Fibroblast of the aortic adventitia (primary cell): ENCODE measurements at regions not wholly inside any gene's neighbourhood (a gene's known extent, or its start where the extent isn't known, plus 50 kb on each side); places are given as distances from the start of the nearest gene placed in this dataset.

ENCODE experiments used
- DNase-seq: peaks from one replicate; pipeline ENCODE4 v3.0.0-alpha.2; 2010; ENCODE audit warnings: low read depth
- H3K4me3 ChIP-seq: 2 replicates; pipeline ENCODE4 v1.5.1; 2011; ENCODE audit warnings: low read depth, mild to moderate bottlenecking, control low read depth, low read length, moderate library complexity
- CTCF ChIP-seq: IDR thresholded peaks from 2 replicates; pipeline ENCODE4 v1.5.1; 2011; ENCODE audit warnings: mild to moderate bottlenecking, low read length, control low read depth, inconsistent platforms; ENCODE audit not compliant: insufficient read depth

DNA sequence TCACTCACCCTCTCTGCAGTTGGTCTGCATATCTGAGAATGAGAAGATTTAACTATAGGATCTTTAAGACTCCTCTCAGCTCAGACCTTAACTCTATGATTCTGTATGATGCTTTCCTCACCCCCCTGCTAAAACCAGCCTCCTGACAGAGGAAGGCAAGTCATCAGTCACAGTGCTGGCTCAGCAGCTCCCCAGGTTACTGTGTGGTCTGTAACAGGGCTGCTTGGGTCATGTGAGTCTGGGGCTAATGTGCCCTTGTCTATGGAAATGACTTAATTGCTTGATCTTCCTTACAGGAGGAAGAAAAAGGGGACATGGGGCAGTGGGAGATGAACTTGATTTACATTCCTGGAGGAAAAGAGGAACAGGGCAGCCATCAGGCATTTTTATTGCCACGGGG lies 625.6 kb downstream of the PTPRU start:
- H3K4me3 ChIP-seq: no peak overlapping the region
- DNase-seq: no peak
- TF ChIP-seq CTCF: no peak

DNA sequence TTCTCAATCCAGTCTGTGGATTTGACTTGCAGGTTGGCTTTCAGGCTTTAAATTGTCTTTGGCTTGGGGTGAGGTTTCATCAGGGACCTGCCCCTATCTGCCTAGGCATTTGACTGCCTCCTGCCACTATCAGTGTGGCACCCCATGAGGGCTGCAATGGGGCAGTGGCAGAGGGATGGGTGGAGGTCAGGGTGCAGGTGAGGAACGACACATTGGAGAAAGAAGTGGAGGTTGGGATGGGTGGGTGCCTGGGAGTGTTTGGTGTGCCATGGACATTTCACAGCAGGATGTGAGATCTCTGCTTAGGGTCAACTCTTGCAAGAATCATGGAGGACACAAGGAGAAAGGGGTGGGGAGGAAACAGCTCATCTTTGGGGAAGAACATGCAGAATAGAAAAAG lies 625.1 kb downstream of the PTPRU start:
- TF ChIP-seq CTCF: no peak
- H3K4me3 ChIP-seq: no peak overlapping the region
- no peak for DNase-seq

- H3K4me3 ChIP-seq: no peak overlapping the region
- no peak for TF ChIP-seq CTCF
- DNase-seq: no peak
These were observed 624.4 kb downstream of the PTPRU start for GRCh38 chr1:29860681-29861080.

DNA sequence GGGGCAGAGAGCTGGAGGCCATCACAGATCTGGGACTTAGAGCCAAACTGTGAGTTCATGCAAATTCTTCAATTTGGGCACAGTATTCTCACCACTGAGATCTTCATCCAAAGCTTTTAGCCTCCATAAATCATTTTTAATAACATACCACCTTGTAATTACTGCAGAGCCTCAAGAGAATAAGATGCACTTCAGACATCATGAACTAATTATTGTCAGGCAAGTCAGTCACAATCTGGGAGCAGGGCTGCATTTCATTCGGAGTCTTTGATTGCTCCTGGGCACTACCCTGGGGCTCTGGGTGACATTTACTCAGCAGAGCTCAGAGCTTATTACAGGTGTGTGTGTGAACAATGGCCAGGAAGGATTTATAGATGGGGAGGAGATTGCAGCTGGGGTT lies 623.7 kb downstream of the PTPRU start:
- TF ChIP-seq CTCF: no peak

GRCh38 chr1:29859126-29859525 lies 622.8 kb downstream of the PTPRU start:
- no peak for TF ChIP-seq CTCF
- DNase-seq: no peak
- no peak overlapping the region for H3K4me3 ChIP-seq

More for the DNA sequence above, 623.7 kb downstream of the PTPRU start:
- DNase-seq: no peak
- no peak overlapping the region for H3K4me3 ChIP-seq

DNA sequence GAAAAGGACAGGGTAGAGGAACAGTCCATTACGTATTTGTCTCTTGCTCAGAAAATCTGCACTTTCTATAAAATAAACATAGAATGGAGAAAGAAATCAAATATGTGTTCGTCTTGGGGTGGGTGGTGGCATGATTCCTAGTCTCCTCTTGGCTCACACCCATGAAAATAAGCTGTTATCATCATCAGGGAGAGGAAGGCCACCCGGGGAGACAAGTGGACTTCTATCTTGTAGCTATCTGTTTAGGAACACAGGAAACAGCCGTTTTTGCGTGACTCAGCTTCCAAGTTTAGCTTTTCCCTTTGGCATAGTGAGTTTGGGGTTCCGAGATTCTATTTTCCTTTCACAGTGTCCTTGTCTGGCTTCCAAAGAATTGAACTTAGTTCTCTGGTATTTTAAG lies 622.3 kb downstream of the PTPRU start:
- no peak for TF ChIP-seq CTCF
- H3K4me3 ChIP-seq: no peak overlapping the region
- DNase-seq: no peak

DNA sequence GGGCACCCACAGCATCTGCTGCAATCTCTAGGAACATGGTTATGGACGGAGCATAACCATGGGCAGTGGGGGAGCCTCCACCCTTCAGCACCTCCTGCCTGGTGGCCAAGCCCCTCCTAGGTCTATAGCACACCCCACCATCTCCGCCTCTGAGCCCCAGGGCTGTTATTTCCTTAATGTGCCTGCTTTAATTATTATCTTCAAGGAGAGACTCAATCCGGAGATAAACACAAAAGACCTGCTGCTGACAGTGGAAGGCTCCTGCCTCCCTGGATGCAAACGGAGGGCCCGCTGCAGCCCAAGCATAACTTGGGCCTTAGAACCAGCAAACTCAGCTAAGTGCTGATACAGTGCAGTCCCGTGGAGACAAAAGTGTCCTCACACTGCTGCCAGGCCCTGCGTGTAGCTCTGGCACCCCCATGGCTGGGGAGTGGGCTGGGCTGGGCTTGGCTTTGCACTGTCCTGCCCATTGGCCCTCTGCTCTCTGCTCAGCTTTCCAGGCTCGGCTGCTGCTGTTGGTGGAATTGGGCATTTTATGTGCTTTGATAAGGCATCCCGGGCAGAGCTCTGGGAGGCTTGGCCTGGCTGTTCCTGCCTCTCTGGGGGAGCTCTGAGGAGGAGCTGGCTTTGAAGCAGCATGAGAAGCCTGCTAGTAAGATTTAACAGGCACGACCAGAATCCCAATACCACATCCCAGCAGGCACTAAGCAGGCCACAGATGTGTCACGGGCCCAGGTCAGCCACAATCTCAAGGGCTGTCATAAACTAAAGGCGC lies 620.2 kb downstream of the PTPRU start:
- TF ChIP-seq CTCF: no peak
- no peak for DNase-seq
- no peak overlapping the region for H3K4me3 ChIP-seq
